Vagina (tissue), 2 donors: ENCODE measurements at regions not wholly inside any gene's neighbourhood (a gene's known extent, or its start where the extent isn't known, plus 50 kb on each side); places are given as distances from the start of the nearest gene placed in this dataset.
A peak's percentile ranks its signal among the peaks of the same experiment; 100 is the strongest.

ENCODE experiments used
- DNase-seq, 2 donors: peaks; one replicate each; pipeline ENCODE4 v3.0.0-alpha.2; 2017; ENCODE audit errors: extremely low spot score in 2 of 2
- H3K27ac ChIP-seq: fragments of 200-600 bp; sonication (generic); one replicate; pipeline ENCODE4 v1.5.1; 2019
- H3K27me3 ChIP-seq: fragments of 200-600 bp; sonication (generic); one replicate; pipeline ENCODE4 v1.5.1; 2019
- H3K36me3 ChIP-seq, 2 donors: fragments of 200-600 bp; sonication (generic); one replicate each; pipeline ENCODE4 v1.5.1; 2017 to 2019
- H3K4me1 ChIP-seq: fragments of 200-600 bp; sonication (generic); one replicate; pipeline ENCODE4 v1.5.1; 2019
- H3K4me3 ChIP-seq, 2 donors: fragments of 200-600 bp; sonication (generic); 1 replicate in 1 of 2; 2 replicates in 1 of 2; pipeline ENCODE4 v1.5.1; 2016 to 2019
- H3K9me3 ChIP-seq: fragments of 200-600 bp; sonication (generic); one replicate; pipeline ENCODE4 v1.5.1; 2019
- POLR2A ChIP-seq, 2 donors: fragments of 450-650 bp; IDR thresholded peaks; one replicate each; pipeline ENCODE4 v1.6.1; 2017; ENCODE audit warnings: antibody characterized with exemption in 2 of 2, mild to moderate bottlenecking in 2 of 2, moderate library complexity in 2 of 2
- POLR2AphosphoS5 ChIP-seq, 2 donors: sonication (generic); formaldehyde crosslinking; IDR thresholded peaks; one replicate each; pipeline ENCODE4 v1.9.0; 2017; ENCODE audit warnings: antibody characterized with exemption in 2 of 2, mild to moderate bottlenecking in 2 of 2, low read depth in 1 of 2; ENCODE audit not compliant: insufficient read depth in 1 of 2
- intact Hi-C: fragments of 100-400 bp; cut with DNase I; formaldehyde crosslinking; loops from one replicate; pipeline ENCODE4 v1.15.1; 2023
- TF ChIP-seq, protein P1 (sequence below), 3 experiments: fragments of 450-650 bp in 2 of 3; fragments of 200-600 bp in 1 of 3; sonication (generic) in 1 of 3; IDR thresholded peaks; one replicate each; pipeline ENCODE4 v1.5.1; 2017 to 2019; ENCODE audit warnings: antibody characterized with exemption in 3 of 3, mild to moderate bottlenecking in 2 of 3, moderate library complexity in 2 of 3

DNA sequence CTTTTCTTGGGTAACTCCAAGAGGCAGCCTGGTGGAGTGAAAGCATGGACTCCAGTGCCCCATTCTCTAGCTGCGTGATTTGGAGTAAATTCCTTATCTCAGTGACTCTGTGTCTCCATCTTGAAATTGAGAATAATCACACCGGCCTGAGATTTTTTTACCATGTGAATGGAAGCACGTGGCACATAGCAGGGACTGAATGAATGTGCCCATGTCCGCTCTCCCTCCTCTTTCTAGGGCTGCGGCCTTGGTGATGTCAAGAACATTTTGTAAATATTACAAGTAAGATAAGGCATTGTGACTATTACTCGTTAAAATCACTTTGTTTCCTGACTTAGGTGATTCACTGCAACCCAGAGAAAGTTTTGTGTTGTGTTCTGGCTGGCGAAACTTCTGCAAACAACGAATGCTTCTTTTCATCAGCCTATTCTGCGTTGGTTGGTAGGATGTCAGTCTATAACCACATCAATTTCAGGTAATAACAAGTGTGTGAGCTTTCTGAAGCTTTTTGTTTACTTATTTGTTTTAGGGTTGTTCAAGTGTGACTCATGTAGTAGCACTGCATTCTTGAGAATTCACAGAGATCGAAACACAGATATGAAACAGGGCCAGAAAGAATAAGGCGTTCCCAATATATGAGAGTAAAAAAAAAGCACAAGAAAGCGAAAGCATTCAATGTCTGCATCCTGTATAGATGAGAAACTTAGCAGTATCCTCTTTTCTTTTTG lies 135.7 kb upstream of the SLC45A1 start:
- no peaks in the 10 kb centered on the region for H3K36me3 ChIP-seq
- no peaks in the 10 kb centered on the region for H3K27me3 ChIP-seq
- H3K27ac ChIP-seq: peak overlapping the region; percentile 68
- DNase-seq: no peak
- H3K4me3 ChIP-seq: no peak overlapping the region
- intact Hi-C loops: no loop called here
- peaks cover 6% of the 10 kb centered on the region for H3K9me3 ChIP-seq
- peaks cover 4% of the 10 kb centered on the region for H3K4me1 ChIP-seq
- peak in 1 of 2 donors; percentile 48 for TF ChIP-seq POLR2AphosphoS5 (IDR thresholded peaks at IDR 0.05; ENCODE audit: insufficient read depth in 1 of 2, low read depth in 1 of 2)
- TF ChIP-seq POLR2A (IDR thresholded peaks at IDR 0.05): no peak
- TF ChIP-seq, protein P1, sequence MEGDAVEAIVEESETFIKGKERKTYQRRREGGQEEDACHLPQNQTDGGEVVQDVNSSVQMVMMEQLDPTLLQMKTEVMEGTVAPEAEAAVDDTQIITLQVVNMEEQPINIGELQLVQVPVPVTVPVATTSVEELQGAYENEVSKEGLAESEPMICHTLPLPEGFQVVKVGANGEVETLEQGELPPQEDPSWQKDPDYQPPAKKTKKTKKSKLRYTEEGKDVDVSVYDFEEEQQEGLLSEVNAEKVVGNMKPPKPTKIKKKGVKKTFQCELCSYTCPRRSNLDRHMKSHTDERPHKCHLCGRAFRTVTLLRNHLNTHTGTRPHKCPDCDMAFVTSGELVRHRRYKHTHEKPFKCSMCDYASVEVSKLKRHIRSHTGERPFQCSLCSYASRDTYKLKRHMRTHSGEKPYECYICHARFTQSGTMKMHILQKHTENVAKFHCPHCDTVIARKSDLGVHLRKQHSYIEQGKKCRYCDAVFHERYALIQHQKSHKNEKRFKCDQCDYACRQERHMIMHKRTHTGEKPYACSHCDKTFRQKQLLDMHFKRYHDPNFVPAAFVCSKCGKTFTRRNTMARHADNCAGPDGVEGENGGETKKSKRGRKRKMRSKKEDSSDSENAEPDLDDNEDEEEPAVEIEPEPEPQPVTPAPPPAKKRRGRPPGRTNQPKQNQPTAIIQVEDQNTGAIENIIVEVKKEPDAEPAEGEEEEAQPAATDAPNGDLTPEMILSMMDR (IDR thresholded peaks at IDR 0.05): no peak

GRCh38 chr1:8179132-8179793 lies 138.7 kb upstream of the SLC45A1 start:
- intact Hi-C loops: no loop called here
- DNase-seq: no peak

GRCh38 chr1:8176279-8176678 lies 141.6 kb upstream of the SLC45A1 start:
- no peak for DNase-seq
- peaks cover 6% of the 10 kb centered on the region for H3K9me3 ChIP-seq
- no peak for TF ChIP-seq POLR2AphosphoS5 (IDR thresholded peaks at IDR 0.05; ENCODE audit: insufficient read depth in 1 of 2, low read depth in 1 of 2)
- TF ChIP-seq POLR2A (IDR thresholded peaks at IDR 0.05): no peak
- TF ChIP-seq, protein P1 (IDR thresholded peaks at IDR 0.05): no peak
- no peak overlapping the region for H3K27ac ChIP-seq
- no peaks in the 10 kb centered on the region for H3K27me3 ChIP-seq
- peaks cover 12% of the 10 kb centered on the region for H3K4me1 ChIP-seq
- H3K36me3 ChIP-seq: no peaks in the 10 kb centered on the region
- no peak overlapping the region for H3K4me3 ChIP-seq
- intact Hi-C loops: no loop called here

More at GRCh38 chr1:8179132-8179793, 138.7 kb upstream of the SLC45A1 start:
- Histone ChIP-seq H3K36me3 (no peaks in the 10 kb centered on the region), H3K4me1 (peaks cover 14% of the 10 kb centered on the region), H3K4me3 (no peak overlapping the region), H3K9me3 (peaks cover 6% of the 10 kb centered on the region), H3K27me3 (no peaks in the 10 kb centered on the region), H3K27ac (no peak overlapping the region)
- TF ChIP-seq POLR2A (IDR thresholded peaks at IDR 0.05): no peak
- TF ChIP-seq, protein P1 (IDR thresholded peaks at IDR 0.05): no peak
- no peak for TF ChIP-seq POLR2AphosphoS5 (IDR thresholded peaks at IDR 0.05; ENCODE audit: insufficient read depth in 1 of 2, low read depth in 1 of 2)

GRCh38 chr1:8174807-8175206 lies 143.1 kb upstream of the SLC45A1 start:
- intact Hi-C loops: no loop called here
- Histone ChIP-seq H3K4me1 (peaks cover 21% of the 10 kb centered on the region), H3K9me3 (peaks cover 6% of the 10 kb centered on the region), H3K4me3 (no peak overlapping the region), H3K36me3 (no peaks in the 10 kb centered on the region), H3K27me3 (no peaks in the 10 kb centered on the region), H3K27ac (peak overlapping the region; percentile 37)
- no peak for DNase-seq
- TF ChIP-seq POLR2A (IDR thresholded peaks at IDR 0.05) (no peak), POLR2AphosphoS5 (IDR thresholded peaks at IDR 0.05; ENCODE audit: insufficient read depth in 1 of 2, low read depth in 1 of 2) (no peak)
- TF ChIP-seq, protein P1 (IDR thresholded peaks at IDR 0.05): no peak
